ENCODE measurements at regions not wholly inside any gene's neighbourhood (a gene's known extent, or its start where the extent isn't known, plus 50 kb on each side); places are given as distances from the start of the nearest gene placed in this dataset.
"Not testable (repeated sequence)": the region's sequence is repeated elsewhere in the genome, so short reads cannot be mapped to it uniquely, and the experiment has no call there.

DNA sequence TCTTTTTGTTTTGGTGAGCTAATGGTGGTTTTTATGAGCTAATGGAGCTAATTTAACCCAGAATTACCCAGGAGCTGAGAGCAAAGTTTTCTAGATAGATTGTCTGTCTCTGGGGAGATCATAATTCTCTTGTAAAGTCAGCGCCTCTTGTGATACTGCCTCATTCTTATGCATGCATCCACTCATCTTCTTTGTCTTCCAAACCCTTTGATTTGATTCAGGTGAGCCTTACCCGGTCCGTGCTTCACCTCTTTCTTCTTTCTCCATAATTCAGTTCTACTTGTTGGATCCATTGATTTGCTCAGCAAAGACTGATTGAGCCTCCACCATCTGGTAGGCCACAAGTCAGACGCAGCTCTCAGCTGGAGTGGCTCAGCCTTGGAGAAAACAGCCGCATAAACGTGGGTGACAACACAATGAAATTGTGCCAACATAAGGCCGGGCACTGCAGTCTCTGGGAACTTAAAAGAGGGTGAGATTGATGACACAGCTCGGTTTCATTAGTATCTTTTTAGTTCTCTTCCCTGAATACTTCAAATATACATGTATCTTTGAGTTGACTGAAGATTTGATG, 158.5 kb upstream of the SH3BP4 start:
- Histone ChIP-seq H3K9me3 (ENCODE audit: insufficient read depth, low read depth, low read length) (no peaks in the 10 kb centered on the region), H3K9me2 (replicated peaks; ENCODE audit: low read depth, low read length) (no peaks in the 10 kb centered on the region), H3K9ac (ENCODE audit: low read depth, low read length, poor library complexity, severe bottlenecking) (no peak overlapping the region), H3K79me2 (ENCODE audit: insufficient read depth, low read length) (no peaks in the 10 kb centered on the region), H3K4me1 (ENCODE audit: insufficient read depth, low read length, poor library complexity, severe bottlenecking) (no peaks in the 10 kb centered on the region), H3K36me3 (ENCODE audit: insufficient read depth, low read length) (no peaks in the 10 kb centered on the region), H2AFZ (ENCODE audit: low read length) (no peak overlapping the region), H3K4me2 (ENCODE audit: low read depth, low read length, poor library complexity, severe bottlenecking) (no peak overlapping the region), H3K27me3 (ENCODE audit: insufficient read depth, low read length, poor library complexity, severe bottlenecking) (no peaks in the 10 kb centered on the region), H4K20me1 (ENCODE audit: insufficient read depth, low read length, poor library complexity, severe bottlenecking) (no peaks in the 10 kb centered on the region), H3K4me3 (ENCODE audit: low read length, poor library complexity, severe bottlenecking) (no peak overlapping the region), H3F3A (ENCODE audit: low read depth) (no peaks in the 10 kb centered on the region)
- no peak for TF ChIP-seq EZH2phosphoT487 (IDR thresholded peaks at IDR 0.05; ENCODE audit: borderline replicate concordance)
- TF ChIP-seq, protein P1, sequence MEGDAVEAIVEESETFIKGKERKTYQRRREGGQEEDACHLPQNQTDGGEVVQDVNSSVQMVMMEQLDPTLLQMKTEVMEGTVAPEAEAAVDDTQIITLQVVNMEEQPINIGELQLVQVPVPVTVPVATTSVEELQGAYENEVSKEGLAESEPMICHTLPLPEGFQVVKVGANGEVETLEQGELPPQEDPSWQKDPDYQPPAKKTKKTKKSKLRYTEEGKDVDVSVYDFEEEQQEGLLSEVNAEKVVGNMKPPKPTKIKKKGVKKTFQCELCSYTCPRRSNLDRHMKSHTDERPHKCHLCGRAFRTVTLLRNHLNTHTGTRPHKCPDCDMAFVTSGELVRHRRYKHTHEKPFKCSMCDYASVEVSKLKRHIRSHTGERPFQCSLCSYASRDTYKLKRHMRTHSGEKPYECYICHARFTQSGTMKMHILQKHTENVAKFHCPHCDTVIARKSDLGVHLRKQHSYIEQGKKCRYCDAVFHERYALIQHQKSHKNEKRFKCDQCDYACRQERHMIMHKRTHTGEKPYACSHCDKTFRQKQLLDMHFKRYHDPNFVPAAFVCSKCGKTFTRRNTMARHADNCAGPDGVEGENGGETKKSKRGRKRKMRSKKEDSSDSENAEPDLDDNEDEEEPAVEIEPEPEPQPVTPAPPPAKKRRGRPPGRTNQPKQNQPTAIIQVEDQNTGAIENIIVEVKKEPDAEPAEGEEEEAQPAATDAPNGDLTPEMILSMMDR (conservative IDR thresholded peaks at IDR 0.05; ENCODE audit: low read length) = no peak

DNA sequence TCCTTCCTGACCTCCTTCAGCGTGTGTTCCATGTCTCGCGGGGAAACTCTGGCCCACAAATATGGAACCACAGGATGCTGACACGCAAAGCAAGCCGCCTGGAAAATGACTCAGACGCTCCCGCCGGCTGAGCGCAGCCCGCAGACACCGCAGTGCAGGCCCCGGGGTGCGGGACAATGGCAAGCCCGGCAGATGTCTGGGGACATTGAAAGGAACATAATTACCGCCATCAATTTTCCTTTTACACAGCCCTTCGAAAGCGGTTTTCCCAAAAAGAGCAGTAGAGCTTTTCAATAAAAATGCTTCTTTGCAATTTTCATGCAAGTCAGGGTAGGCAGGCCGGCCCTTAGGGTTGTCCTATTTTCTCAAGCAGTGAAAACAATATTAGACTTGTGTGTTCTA, 159.2 kb upstream of the SH3BP4 start:
- no peaks in the 10 kb centered on the region for H3K79me2 ChIP-seq (ENCODE audit: insufficient read depth, low read length)
- no peaks in the 10 kb centered on the region for H3K27me3 ChIP-seq (ENCODE audit: insufficient read depth, low read length, poor library complexity, severe bottlenecking)
- no peaks in the 10 kb centered on the region for H3K4me1 ChIP-seq (ENCODE audit: insufficient read depth, low read length, poor library complexity, severe bottlenecking)
- H3K9me2 ChIP-seq (replicated peaks; ENCODE audit: low read depth, low read length) = no peaks in the 10 kb centered on the region
- H2AFZ ChIP-seq (ENCODE audit: low read length) = no peak overlapping the region
- TF ChIP-seq, protein P1 (conservative IDR thresholded peaks at IDR 0.05; ENCODE audit: low read length) = no peak
- TF ChIP-seq EZH2phosphoT487 (IDR thresholded peaks at IDR 0.05; ENCODE audit: borderline replicate concordance) = no peak
- no peak overlapping the region for H3K4me3 ChIP-seq (ENCODE audit: low read length, poor library complexity, severe bottlenecking)
- H3K9ac ChIP-seq (ENCODE audit: low read depth, low read length, poor library complexity, severe bottlenecking) = no peak overlapping the region
- no peaks in the 10 kb centered on the region for H3K36me3 ChIP-seq (ENCODE audit: insufficient read depth, low read length)
- H4K20me1 ChIP-seq (ENCODE audit: insufficient read depth, low read length, poor library complexity, severe bottlenecking) = no peaks in the 10 kb centered on the region
- H3K9me3 ChIP-seq (ENCODE audit: insufficient read depth, low read depth, low read length) = no peaks in the 10 kb centered on the region
- no peaks in the 10 kb centered on the region for H3F3A ChIP-seq (ENCODE audit: low read depth)
- H3K4me2 ChIP-seq (ENCODE audit: low read depth, low read length, poor library complexity, severe bottlenecking) = no peak overlapping the region

DNA sequence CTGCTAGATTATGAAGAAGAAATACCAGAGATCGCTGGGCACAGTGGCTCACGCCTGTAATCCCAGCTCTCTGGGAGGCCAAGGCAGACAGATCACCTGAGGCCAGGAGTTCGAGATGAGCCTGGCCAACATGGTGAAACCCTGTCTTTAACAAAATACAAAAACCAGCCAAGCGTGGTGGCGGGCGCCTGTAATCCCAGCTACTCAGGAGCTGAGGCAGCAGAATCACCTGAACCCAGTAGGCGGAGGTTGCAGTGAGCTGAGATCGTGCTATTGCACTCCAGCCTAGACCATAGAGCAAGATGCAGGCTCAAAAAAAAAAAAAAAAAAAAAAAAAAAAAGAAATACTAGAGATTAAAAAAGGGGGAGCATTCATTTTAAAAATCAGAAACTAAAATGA, 159.7 kb upstream of the SH3BP4 start:
- not testable (repeated sequence) for H4K20me1 ChIP-seq (ENCODE audit: insufficient read depth, low read length, poor library complexity, severe bottlenecking); H3K4me3 ChIP-seq (ENCODE audit: low read length, poor library complexity, severe bottlenecking); H3K79me2 ChIP-seq (ENCODE audit: insufficient read depth, low read length); H2AFZ ChIP-seq (ENCODE audit: low read length); H3F3A ChIP-seq (ENCODE audit: low read depth); H3K9ac ChIP-seq (ENCODE audit: low read depth, low read length, poor library complexity, severe bottlenecking); H3K36me3 ChIP-seq (ENCODE audit: insufficient read depth, low read length); H3K9me2 ChIP-seq (replicated peaks; ENCODE audit: low read depth, low read length); H3K9me3 ChIP-seq (ENCODE audit: insufficient read depth, low read depth, low read length); H3K4me2 ChIP-seq (ENCODE audit: low read depth, low read length, poor library complexity, severe bottlenecking); H3K4me1 ChIP-seq (ENCODE audit: insufficient read depth, low read length, poor library complexity, severe bottlenecking); H3K27me3 ChIP-seq (ENCODE audit: insufficient read depth, low read length, poor library complexity, severe bottlenecking)

DNA sequence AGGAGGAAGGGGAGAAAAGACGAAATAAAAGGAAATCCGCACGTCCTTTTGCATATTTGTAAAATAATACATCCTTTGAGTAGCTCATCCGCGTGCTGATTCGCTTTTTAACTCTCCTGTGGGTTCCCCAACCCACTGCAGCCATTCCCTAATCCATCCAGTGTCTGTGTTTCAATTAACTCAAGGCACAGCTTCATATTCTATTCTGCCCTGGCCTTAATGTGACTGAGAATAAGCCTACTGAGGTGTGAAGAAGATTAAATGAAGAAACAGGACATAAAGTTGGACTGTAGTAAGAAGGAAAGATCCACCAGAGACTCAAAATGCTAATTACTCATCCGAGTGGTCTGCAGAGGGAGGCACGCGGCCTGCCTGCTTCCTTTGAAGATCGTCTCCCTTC, 161.4 kb upstream of the SH3BP4 start:
- no peak overlapping the region for H3K4me3 ChIP-seq (ENCODE audit: low read length, poor library complexity, severe bottlenecking)
- TF ChIP-seq, protein P1 (conservative IDR thresholded peaks at IDR 0.05; ENCODE audit: low read length) = no peak
- no peak for TF ChIP-seq EZH2phosphoT487 (IDR thresholded peaks at IDR 0.05; ENCODE audit: borderline replicate concordance)
- H3K4me1 ChIP-seq (ENCODE audit: insufficient read depth, low read length, poor library complexity, severe bottlenecking) = peaks cover 5% of the 10 kb centered on the region
- no peaks in the 10 kb centered on the region for H3F3A ChIP-seq (ENCODE audit: low read depth)
- H4K20me1 ChIP-seq (ENCODE audit: insufficient read depth, low read length, poor library complexity, severe bottlenecking) = no peaks in the 10 kb centered on the region
- no peak overlapping the region for H3K9ac ChIP-seq (ENCODE audit: low read depth, low read length, poor library complexity, severe bottlenecking)
- H3K9me3 ChIP-seq (ENCODE audit: insufficient read depth, low read depth, low read length) = no peaks in the 10 kb centered on the region
- no peak overlapping the region for H3K4me2 ChIP-seq (ENCODE audit: low read depth, low read length, poor library complexity, severe bottlenecking)
- no peak overlapping the region for H2AFZ ChIP-seq (ENCODE audit: low read length)
- H3K36me3 ChIP-seq (ENCODE audit: insufficient read depth, low read length) = no peaks in the 10 kb centered on the region
- no peaks in the 10 kb centered on the region for H3K27me3 ChIP-seq (ENCODE audit: insufficient read depth, low read length, poor library complexity, severe bottlenecking)
- H3K79me2 ChIP-seq (ENCODE audit: insufficient read depth, low read length) = no peaks in the 10 kb centered on the region
- H3K9me2 ChIP-seq (replicated peaks; ENCODE audit: low read depth, low read length) = no peaks in the 10 kb centered on the region

Data from Loucy (cell line).